GM19455 (cell line): ENCODE measurements at regions not wholly inside any gene's neighbourhood (a gene's known extent, or its start where the extent isn't known, plus 50 kb on each side); places are given as distances from the start of the nearest gene placed in this dataset.

Experiments
- ATAC-seq: cut with Tn5 transposase; IDR thresholded peaks from one replicate; pipeline ENCODE4 v1.9.1; 2021; ENCODE audit not compliant: unreplicated experiment

DNA sequence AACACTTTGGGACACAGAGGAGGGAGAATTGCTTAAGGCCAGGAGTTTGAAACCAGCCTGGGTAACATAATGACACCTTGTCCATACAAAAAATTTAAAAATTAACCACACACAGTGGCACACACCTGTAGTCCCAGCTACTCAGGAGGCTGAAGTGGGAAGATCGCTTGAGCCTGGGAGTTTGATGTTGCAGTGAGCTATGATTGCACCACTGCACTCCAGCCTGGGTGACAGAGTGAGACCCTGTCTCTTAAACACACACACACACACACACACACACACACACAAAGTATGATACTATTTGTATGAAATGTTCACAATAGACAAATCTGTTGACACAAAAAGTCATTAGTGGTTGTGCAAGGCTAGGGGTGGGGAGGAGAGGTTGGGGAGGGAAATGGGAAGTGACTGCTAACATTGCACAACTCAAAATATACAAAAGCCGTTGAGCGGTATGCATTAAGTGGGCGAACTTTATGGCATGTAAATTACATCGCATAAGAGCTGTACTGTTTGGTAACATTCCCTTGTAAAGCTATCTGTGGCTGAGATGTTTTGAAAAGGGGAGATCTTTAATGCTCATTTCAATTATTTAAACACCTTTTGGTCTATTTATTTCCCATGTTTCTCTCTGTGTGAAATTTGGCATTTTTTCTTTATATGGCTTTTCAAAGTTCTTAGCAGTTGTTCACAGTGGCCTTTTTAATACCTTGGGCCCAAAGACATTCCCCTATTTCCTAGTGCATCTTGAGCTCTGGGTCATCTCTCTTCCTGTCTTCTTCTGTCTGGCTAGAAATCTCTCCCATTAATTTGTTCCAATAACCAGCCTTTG, 58.9 kb upstream of the ZNF516 start:
- no peak for ATAC-seq

DNA sequence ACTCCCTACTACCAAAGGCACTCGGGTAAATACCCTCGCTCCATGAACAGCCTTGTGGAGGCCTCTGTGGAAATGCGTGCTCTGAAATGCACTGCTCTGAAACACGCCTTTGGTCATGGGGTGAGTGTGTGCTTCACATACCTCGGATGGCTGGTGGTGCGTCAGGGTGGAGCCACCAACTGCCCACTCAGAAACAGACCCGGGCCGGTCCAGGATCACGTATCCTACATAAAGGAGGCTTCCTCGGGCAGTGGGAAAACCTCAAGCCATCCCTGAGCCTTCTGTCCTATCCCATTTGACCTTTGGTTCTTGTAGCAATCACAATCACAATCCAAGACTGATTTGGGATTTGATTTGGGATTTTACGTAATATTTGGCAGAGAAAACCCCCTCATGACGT, 53.5 kb upstream of the ZNF516 start:
- ATAC-seq: no peak

DNA sequence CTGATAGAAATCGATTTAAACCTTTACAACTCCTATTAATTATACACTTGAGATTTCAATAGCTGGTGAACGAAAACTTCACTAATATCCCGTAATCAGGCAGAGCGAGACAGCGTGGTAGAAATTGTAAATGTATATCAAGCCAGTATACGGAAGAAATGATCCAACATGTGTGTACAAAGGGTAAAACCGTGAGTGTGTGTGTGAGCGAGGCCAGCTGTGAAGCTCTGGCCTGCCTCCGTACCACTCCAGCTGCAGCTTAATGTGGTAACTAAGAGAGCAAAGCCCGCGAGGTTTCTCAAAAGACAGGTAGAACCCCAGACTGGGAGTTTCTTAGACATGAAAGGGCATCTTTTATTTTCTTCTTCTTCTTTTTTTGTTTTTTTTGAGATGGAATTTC, 52.3 kb upstream of the ZNF516 start:
- ATAC-seq: no peak

DNA sequence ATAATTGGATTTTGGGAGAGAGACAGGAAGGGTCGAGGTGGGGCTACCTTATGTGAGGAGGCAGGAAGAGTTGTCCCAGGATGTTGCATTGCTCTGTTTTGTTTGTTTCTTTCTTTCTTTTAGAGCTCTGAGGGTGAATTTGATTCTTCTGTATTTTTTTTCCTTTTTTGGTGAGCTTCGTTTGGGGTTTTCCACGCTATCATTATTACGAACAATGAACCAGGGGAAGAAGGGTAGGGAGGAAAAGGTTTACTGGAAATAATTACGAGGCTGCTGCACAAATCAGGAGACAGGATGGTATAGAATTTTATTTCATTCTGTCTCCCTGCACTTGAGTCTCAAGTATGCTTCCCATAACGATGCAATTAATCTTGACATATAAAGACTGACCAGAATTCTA, 51.4 kb upstream of the ZNF516 start:
- ATAC-seq: no peak

DNA sequence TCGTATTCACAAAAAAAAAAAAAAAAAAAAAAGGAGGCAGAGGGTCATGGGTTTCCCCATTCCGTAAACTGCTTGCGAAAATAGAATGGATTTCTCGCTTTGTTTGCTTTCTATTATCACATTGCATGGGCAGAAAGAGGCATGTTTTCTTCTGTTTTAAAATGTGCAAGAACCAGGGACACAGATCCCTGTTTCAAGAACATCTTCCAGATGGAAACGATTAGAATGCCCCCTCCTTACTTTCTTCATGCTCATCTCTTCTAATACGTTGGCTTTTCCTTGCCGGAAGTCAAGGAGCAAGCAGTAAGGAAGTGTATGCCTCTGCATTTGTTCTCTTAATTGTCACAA, 51.0 kb upstream of the ZNF516 start:
- no peak for ATAC-seq

DNA sequence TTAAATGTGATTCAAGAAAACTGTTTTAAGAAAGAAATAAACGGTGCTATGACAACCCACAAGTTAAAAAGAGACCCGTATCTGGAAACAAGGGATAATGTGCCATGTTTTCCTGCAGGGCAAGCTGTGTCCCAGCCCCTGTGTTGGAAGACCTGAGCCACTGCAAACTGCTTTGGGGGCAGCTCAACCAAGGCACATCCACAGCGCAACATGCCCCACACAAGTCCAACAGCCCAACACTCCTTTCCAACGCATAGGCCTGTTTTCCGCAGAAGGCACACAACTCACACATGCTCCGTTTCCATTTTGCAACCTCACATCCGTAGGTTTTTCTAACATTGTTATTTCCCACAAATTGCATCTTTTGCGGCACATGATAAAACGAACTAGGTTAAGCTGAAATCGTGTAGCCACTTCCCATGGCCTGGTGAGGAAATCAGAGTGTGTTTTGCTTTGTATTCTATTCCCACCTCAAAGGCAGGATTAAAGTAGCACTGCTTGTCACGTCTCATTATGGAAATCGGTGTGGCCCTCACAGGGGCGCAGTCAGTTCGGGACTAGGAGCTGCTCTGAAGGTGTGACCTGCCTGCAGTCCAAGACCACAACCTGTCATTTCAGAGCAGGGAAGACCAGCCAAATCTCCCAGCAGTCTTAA, 50.5 kb upstream of the ZNF516 start:
- no peak for ATAC-seq

DNA sequence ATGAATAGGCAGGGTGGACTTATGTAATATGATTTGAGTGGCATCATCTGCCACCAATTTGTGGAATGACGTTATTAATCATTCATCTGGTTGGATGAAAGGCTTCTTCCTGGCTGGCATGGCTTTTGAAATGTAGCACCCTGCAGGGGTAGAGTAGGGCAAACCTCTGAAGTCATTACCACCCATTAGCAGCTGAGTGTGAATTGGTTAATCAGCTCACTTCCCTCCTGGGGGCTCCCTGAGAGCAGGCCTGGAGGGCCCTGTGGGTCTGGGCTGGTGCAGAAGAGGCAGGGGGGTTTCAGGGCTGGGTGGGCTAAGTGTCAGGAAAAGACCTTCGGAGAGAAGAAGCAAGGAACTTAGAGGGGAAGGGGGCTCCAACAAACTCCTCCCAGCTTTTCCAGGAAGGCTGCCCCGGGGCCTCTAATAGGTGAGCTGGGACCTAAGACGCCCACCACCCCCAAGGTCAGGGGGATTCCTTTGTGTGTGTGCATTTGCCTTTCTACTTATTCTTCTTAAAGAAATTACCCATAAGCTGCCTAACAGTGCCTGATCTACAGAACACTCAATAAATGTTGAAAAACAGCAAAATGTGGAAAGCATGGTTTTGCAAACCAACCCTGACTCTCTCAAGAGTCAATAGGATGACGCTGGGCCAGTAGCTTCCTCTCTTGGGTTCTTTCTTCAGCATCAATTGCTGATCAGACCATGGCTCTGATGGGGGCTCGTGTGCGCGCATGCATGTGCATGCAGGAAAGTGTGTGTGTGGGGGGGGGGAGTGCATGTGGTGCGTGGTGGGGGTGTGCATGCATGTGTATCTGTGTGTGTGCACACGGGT, 49.7 kb upstream of the ZNF516 start:
- ATAC-seq: no peak
